ENCODE measurements at regions not wholly inside any gene's neighbourhood (a gene's known extent, or its start where the extent isn't known, plus 50 kb on each side); places are given as distances from the start of the nearest gene placed in this dataset.

- TF ChIP-seq CTCF (IDR thresholded peaks at IDR 0.05) (no peak), EP300 (IDR thresholded peaks at IDR 0.05) (no peak)
Observed at GRCh38 chr3:6732807-6733206, 128.1 kb upstream of the GRM7 start.
